ENCODE measurements at regions not wholly inside any gene's neighbourhood (a gene's known extent, or its start where the extent isn't known, plus 50 kb on each side); places are given as distances from the start of the nearest gene placed in this dataset.
"Not testable (repeated sequence)": the region's sequence is repeated elsewhere in the genome, so short reads cannot be mapped to it uniquely, and the experiment has no call there.

- no peak for TF ChIP-seq NFKBIZ (CRISPR knock-in tag; IDR thresholded peaks at IDR 0.05)
These were observed 450.7 kb downstream of the PTPRC start (continued) for GRCh38 chr1:199089393-199090122.

DNA sequence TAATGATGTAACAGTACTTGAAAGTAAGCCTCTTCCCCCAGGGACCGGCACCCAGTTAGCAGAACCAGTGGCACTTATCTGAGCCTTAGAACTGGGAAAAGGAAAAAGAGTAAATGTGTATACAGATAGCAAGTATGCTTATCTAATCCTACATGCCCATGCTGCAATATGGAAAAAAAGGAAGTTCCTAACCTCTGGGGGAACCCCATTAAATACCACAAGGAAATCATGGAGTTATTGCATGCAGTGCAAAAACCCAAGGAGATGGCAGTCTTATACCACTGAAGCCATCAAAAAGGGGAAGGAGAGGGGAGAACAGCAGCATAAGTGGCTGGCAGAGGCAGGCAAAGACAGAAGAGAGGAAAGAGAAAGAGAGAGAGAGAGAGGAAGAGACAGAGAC lies 456.8 kb downstream of the PTPRC start:
- FAIRE-seq; H3K4me3 ChIP-seq (replicated peaks in 1 of 3; ENCODE audit: insufficient read depth in 1 of 3, low read depth in 2 of 3, low read length in 3 of 3); H3K9me3 ChIP-seq (ENCODE audit: low read length); in situ Hi-C loops (cut with HindIII; ENCODE audit: extremely low pct_ligation_motif_present, low pct_unique_long_range_greater_than_20kb); intact Hi-C loops (cut with micrococcal nuclease; ENCODE audit: unreplicated experiment); H3K4me1 ChIP-seq (ENCODE audit: insufficient read depth, low read length); H3K9ac ChIP-seq (ENCODE audit: insufficient read depth, low read depth, low read length); H2AFZ ChIP-seq (ENCODE audit: low read length); H3K4me2 ChIP-seq (ENCODE audit: low read depth, low read length); H3K27ac ChIP-seq (ENCODE audit: extremely low read length, insufficient read depth, low read length); H4K20me1 ChIP-seq (ENCODE audit: insufficient read depth, low read length); CTCF ChIA-PET (ENCODE audit: low intra/inter-chr PET ratio, low total read pairs); POLR2A ChIA-PET; H3K79me2 ChIP-seq (ENCODE audit: insufficient read depth, low read length); DNase-seq (ENCODE audit: low spot score); BruUV-seq (replicated peaks); H3K36me3 ChIP-seq (replicated peaks in 1 of 2; ENCODE audit: control insufficient read depth in 1 of 2, insufficient read depth in 2 of 2, low read length in 2 of 2); ATAC-seq; H3K27me3 ChIP-seq (ENCODE audit: control insufficient read depth in 1 of 2, insufficient read depth in 2 of 2, low read length in 2 of 2): not testable (repeated sequence)
- 0% methylated on average over 1 of the region's 1 CpG for whole genome bisulfite sequencing (ENCODE audit: low lambda C conversion rate)

- DNase-seq (ENCODE audit: low spot score) (no peak), ATAC-seq (no peak), FAIRE-seq (no peak)
- H3K4me2 ChIP-seq (ENCODE audit: low read depth, low read length), result no peak overlapping the region
- H2AFZ ChIP-seq (ENCODE audit: low read length), result no peak overlapping the region
- no peaks in the 10 kb centered on the region for H4K20me1 ChIP-seq (ENCODE audit: insufficient read depth, low read length)
- POLR2A ChIA-PET, result no interaction called here
- H3K9me3 ChIP-seq (ENCODE audit: low read length), result no peaks in the 10 kb centered on the region
- no peak overlapping the region for H3K4me3 ChIP-seq (replicated peaks in 1 of 3; ENCODE audit: insufficient read depth in 1 of 3, low read depth in 2 of 3, low read length in 3 of 3)
- no peaks in the 10 kb centered on the region for H3K79me2 ChIP-seq (ENCODE audit: insufficient read depth, low read length)
- CTCF ChIA-PET (ENCODE audit: low intra/inter-chr PET ratio, low total read pairs), result no interaction called here
- H3K27ac ChIP-seq (ENCODE audit: extremely low read length, insufficient read depth, low read length), result no peak overlapping the region
- WGBS (ENCODE audit: low lambda C conversion rate), result 28% methylated on average over 6 of the region's 6 CpGs
- no peaks in the 10 kb centered on the region for H3K4me1 ChIP-seq (ENCODE audit: insufficient read depth, low read length)
- no peaks in the 10 kb centered on the region for H3K27me3 ChIP-seq (ENCODE audit: control insufficient read depth in 1 of 2, insufficient read depth in 2 of 2, low read length in 2 of 2)
- no TSS peak for BruUV-seq (replicated peaks)
- in situ Hi-C loops (cut with HindIII; ENCODE audit: extremely low pct_ligation_motif_present, low pct_unique_long_range_greater_than_20kb) (no loop called here), intact Hi-C loops (cut with micrococcal nuclease; ENCODE audit: unreplicated experiment) (no loop called here)
- no peaks in the 10 kb centered on the region for H3K36me3 ChIP-seq (replicated peaks in 1 of 2; ENCODE audit: control insufficient read depth in 1 of 2, insufficient read depth in 2 of 2, low read length in 2 of 2)
- no peak overlapping the region for H3K9ac ChIP-seq (ENCODE audit: insufficient read depth, low read depth, low read length)
- no peak for TF ChIP-seq ZNF205 (CRISPR knock-in tag; IDR thresholded peaks at IDR 0.05)
- TF ChIP-seq RXRB (CRISPR knock-in tag; IDR thresholded peaks at IDR 0.05; ENCODE audit: borderline replicate concordance), result no peak
- TF ChIP-seq NKX3-1 (CRISPR knock-in tag; IDR thresholded peaks at IDR 0.05), result no peak
- TF ChIP-seq SMAD3 (CRISPR knock-in tag; IDR thresholded peaks at IDR 0.05), result no peak
- no peak for TF ChIP-seq HMG20B (CRISPR knock-in tag; conservative IDR thresholded peaks at IDR 0.05)
- no peak for TF ChIP-seq PRMT3 (CRISPR knock-in tag; IDR thresholded peaks at IDR 0.05; ENCODE audit: borderline replicate concordance, low read depth)
- TF ChIP-seq SRSF4 (IDR thresholded peaks at IDR 0.05; ENCODE audit: low read depth, low read length, poor library complexity, severe bottlenecking), result no peak
- no peak for TF ChIP-seq NFAT5 (CRISPR knock-in tag; IDR thresholded peaks at IDR 0.05)
- TF ChIP-seq, protein P1, sequence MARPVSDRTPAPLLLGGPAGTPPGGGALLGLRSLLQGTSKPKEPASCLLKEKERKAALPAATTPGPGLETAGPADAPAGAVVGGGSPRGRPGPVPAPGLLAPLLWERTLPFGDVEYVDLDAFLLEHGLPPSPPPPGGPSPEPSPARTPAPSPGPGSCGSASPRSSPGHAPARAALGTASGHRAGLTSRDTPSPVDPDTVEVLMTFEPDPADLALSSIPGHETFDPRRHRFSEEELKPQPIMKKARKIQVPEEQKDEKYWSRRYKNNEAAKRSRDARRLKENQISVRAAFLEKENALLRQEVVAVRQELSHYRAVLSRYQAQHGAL (CRISPR knock-in tag; IDR thresholded peaks at IDR 0.05; ENCODE audit: not compliant biosample characterization), result no peak
These were observed 457.8 kb downstream of the PTPRC start for GRCh38 chr1:199096591-199096990.
